ENCODE measurements at regions not wholly inside any gene's neighbourhood (a gene's known extent, or its start where the extent isn't known, plus 50 kb on each side); places are given as distances from the start of the nearest gene placed in this dataset.

DNA sequence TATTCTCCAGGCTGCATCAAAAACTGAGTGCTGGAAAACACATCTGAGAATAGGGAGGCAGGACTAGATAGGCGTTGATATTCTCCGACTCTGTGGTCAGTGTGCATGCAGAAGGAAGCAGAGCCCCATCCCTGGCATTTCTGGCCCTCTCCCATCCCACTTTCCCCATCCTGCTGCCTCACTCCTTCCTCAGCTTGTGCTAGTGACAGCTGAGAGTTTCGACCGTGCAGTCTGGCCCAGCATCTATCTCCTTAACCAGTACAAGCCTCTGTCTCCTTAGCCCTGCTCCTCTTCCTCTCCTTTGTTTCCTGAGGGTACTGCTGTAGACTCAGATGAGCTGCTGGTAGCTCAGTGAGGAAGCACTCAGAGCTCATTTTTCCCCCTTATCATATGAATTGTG lies 163.2 kb downstream of the SUCLA2 start:
- H3K4me1 ChIP-seq (ENCODE audit: control insufficient read depth in 4 of 4, insufficient read depth in 4 of 4, low read length in 3 of 4): no peaks in the 10 kb centered on the region
- TF ChIP-seq SP1 (IDR thresholded peaks at IDR 0.05) (no peak), NR2F2 (IDR thresholded peaks at IDR 0.05) (no peak), FOXA1 (IDR thresholded peaks at IDR 0.05) (no peak), EGR1 (IDR thresholded peaks at IDR 0.05; ENCODE audit: low read depth in 2 of 2) (no peak), GABPA (IDR thresholded peaks at IDR 0.05 in 1 of 2, conservative IDR thresholded peaks at IDR 0.05 in 1 of 2) (no peak), HNF4A (conservative IDR thresholded peaks at IDR 0.05) (no peak), RAD21 (IDR thresholded peaks at IDR 0.05) (no peak)
- TF ChIP-seq, protein P1, sequence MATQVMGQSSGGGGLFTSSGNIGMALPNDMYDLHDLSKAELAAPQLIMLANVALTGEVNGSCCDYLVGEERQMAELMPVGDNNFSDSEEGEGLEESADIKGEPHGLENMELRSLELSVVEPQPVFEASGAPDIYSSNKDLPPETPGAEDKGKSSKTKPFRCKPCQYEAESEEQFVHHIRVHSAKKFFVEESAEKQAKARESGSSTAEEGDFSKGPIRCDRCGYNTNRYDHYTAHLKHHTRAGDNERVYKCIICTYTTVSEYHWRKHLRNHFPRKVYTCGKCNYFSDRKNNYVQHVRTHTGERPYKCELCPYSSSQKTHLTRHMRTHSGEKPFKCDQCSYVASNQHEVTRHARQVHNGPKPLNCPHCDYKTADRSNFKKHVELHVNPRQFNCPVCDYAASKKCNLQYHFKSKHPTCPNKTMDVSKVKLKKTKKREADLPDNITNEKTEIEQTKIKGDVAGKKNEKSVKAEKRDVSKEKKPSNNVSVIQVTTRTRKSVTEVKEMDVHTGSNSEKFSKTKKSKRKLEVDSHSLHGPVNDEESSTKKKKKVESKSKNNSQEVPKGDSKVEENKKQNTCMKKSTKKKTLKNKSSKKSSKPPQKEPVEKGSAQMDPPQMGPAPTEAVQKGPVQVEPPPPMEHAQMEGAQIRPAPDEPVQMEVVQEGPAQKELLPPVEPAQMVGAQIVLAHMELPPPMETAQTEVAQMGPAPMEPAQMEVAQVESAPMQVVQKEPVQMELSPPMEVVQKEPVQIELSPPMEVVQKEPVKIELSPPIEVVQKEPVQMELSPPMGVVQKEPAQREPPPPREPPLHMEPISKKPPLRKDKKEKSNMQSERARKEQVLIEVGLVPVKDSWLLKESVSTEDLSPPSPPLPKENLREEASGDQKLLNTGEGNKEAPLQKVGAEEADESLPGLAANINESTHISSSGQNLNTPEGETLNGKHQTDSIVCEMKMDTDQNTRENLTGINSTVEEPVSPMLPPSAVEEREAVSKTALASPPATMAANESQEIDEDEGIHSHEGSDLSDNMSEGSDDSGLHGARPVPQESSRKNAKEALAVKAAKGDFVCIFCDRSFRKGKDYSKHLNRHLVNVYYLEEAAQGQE (IDR thresholded peaks at IDR 0.05): no peak
- TF ChIP-seq, protein P2, sequence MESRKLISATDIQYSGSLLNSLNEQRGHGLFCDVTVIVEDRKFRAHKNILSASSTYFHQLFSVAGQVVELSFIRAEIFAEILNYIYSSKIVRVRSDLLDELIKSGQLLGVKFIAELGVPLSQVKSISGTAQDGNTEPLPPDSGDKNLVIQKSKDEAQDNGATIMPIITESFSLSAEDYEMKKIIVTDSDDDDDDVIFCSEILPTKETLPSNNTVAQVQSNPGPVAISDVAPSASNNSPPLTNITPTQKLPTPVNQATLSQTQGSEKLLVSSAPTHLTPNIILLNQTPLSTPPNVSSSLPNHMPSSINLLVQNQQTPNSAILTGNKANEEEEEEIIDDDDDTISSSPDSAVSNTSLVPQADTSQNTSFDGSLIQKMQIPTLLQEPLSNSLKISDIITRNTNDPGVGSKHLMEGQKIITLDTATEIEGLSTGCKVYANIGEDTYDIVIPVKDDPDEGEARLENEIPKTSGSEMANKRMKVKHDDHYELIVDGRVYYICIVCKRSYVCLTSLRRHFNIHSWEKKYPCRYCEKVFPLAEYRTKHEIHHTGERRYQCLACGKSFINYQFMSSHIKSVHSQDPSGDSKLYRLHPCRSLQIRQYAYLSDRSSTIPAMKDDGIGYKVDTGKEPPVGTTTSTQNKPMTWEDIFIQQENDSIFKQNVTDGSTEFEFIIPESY (IDR thresholded peaks at IDR 0.05): no peak
- H3K9me3 ChIP-seq (ENCODE audit: control insufficient read depth in 4 of 4, low read length in 3 of 4): no peaks in the 10 kb centered on the region
- WGBS: 91% methylated on average over 4 of the region's 4 CpGs
- H3K36me3 ChIP-seq (ENCODE audit: control insufficient read depth in 4 of 4, insufficient read depth in 3 of 4, low read depth in 1 of 4, low read length in 3 of 4): no peaks in the 10 kb centered on the region
- no peak overlapping the region for H3K4me3 ChIP-seq (ENCODE audit: low read depth in 1 of 3, low read length in 3 of 3)
- no peaks in the 10 kb centered on the region for H3K27me3 ChIP-seq (ENCODE audit: control insufficient read depth in 4 of 4, insufficient read depth in 4 of 4, low read length in 3 of 4)
- H3K27ac ChIP-seq (ENCODE audit: low read depth in 1 of 2, low read length in 2 of 2): no peak overlapping the region
- no peak for DNase-seq (ENCODE audit: low spot score)
- H3K9ac ChIP-seq (ENCODE audit: low read depth in 1 of 2, low read length in 2 of 2): no peak overlapping the region

DNA sequence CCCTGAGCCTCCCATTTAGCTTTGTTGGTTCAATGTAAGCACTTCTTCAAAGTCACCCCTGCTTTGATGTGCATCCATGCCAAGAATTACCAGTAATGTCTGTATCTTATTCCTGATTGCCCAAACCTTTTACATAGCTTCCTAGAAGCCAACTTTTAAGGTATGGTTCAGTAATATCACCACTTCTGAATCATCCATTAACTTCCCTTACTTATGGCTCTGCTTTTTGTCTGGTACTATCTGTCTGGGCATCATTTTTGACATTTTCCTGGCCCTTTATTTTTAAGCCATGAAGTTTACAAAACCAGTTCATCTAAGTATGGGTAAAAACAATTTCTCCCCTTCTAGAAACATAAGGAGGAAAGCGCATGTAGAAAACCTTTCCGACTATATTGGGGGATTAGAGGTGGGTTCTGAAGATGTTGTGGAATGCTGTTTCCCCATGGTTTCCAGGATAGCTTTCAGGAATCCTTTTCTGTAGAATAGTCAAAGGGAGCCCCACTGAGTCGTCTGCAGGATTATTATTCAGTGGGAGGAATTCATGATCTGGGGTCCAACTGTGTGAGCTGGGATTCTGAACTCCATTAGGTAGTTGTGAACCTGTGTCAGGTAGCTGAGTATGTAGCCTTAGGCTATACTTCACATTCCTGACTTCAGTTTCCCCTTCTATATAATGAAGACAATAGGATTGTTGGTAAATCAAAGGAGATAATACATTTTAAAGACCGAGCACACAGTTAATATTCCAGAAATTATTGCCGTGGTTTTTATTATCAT lies 163.8 kb downstream of the SUCLA2 start:
- no peaks in the 10 kb centered on the region for H3K36me3 ChIP-seq (ENCODE audit: control insufficient read depth in 4 of 4, insufficient read depth in 3 of 4, low read depth in 1 of 4, low read length in 3 of 4)
- no peak overlapping the region for H3K9ac ChIP-seq (ENCODE audit: low read depth in 1 of 2, low read length in 2 of 2)
- H3K9me3 ChIP-seq (ENCODE audit: control insufficient read depth in 4 of 4, low read length in 3 of 4): no peaks in the 10 kb centered on the region
- H3K4me1 ChIP-seq (ENCODE audit: control insufficient read depth in 4 of 4, insufficient read depth in 4 of 4, low read length in 3 of 4): no peaks in the 10 kb centered on the region
- DNase-seq (ENCODE audit: low spot score): no peak
- no peak overlapping the region for H3K4me3 ChIP-seq (ENCODE audit: low read depth in 1 of 3, low read length in 3 of 3)
- WGBS: 89% methylated on average over 5 of the region's 5 CpGs
- TF ChIP-seq, protein P1 (IDR thresholded peaks at IDR 0.05): no peak
- TF ChIP-seq, protein P3, sequence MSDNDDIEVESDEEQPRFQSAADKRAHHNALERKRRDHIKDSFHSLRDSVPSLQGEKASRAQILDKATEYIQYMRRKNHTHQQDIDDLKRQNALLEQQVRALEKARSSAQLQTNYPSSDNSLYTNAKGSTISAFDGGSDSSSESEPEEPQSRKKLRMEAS (IDR thresholded peaks at IDR 0.05): no peak
- TF ChIP-seq SP1 (IDR thresholded peaks at IDR 0.05) (no peak), NR2F2 (IDR thresholded peaks at IDR 0.05) (no peak), YY1 (IDR thresholded peaks at IDR 0.05) (no peak), EGR1 (IDR thresholded peaks at IDR 0.05; ENCODE audit: low read depth in 2 of 2) (no peak), FOXA1 (IDR thresholded peaks at IDR 0.05) (no peak), FOXA2 (IDR thresholded peaks at IDR 0.05) (no peak), GABPA (IDR thresholded peaks at IDR 0.05 in 1 of 2, conservative IDR thresholded peaks at IDR 0.05 in 1 of 2) (no peak), HNF4A (conservative IDR thresholded peaks at IDR 0.05) (no peak), TAF1 (conservative IDR thresholded peaks at IDR 0.05) (no peak), RXRA (IDR thresholded peaks at IDR 0.05) (no peak)
- TF ChIP-seq, protein P4, sequence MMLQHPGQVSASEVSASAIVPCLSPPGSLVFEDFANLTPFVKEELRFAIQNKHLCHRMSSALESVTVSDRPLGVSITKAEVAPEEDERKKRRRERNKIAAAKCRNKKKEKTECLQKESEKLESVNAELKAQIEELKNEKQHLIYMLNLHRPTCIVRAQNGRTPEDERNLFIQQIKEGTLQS (IDR thresholded peaks at IDR 0.05): no peak
- TF ChIP-seq, protein P5, sequence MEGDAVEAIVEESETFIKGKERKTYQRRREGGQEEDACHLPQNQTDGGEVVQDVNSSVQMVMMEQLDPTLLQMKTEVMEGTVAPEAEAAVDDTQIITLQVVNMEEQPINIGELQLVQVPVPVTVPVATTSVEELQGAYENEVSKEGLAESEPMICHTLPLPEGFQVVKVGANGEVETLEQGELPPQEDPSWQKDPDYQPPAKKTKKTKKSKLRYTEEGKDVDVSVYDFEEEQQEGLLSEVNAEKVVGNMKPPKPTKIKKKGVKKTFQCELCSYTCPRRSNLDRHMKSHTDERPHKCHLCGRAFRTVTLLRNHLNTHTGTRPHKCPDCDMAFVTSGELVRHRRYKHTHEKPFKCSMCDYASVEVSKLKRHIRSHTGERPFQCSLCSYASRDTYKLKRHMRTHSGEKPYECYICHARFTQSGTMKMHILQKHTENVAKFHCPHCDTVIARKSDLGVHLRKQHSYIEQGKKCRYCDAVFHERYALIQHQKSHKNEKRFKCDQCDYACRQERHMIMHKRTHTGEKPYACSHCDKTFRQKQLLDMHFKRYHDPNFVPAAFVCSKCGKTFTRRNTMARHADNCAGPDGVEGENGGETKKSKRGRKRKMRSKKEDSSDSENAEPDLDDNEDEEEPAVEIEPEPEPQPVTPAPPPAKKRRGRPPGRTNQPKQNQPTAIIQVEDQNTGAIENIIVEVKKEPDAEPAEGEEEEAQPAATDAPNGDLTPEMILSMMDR (IDR thresholded peaks at IDR 0.05; ENCODE audit: low read depth, low read length, missing input control): no peak
- TF ChIP-seq, protein P2 (IDR thresholded peaks at IDR 0.05): no peak
- H3K27ac ChIP-seq (ENCODE audit: low read depth in 1 of 2, low read length in 2 of 2): no peak overlapping the region
- H3K27me3 ChIP-seq (ENCODE audit: control insufficient read depth in 4 of 4, insufficient read depth in 4 of 4, low read length in 3 of 4): no peaks in the 10 kb centered on the region
